ENCODE measurements at regions not wholly inside any gene's neighbourhood (a gene's known extent, or its start where the extent isn't known, plus 50 kb on each side); places are given as distances from the start of the nearest gene placed in this dataset.

DNA sequence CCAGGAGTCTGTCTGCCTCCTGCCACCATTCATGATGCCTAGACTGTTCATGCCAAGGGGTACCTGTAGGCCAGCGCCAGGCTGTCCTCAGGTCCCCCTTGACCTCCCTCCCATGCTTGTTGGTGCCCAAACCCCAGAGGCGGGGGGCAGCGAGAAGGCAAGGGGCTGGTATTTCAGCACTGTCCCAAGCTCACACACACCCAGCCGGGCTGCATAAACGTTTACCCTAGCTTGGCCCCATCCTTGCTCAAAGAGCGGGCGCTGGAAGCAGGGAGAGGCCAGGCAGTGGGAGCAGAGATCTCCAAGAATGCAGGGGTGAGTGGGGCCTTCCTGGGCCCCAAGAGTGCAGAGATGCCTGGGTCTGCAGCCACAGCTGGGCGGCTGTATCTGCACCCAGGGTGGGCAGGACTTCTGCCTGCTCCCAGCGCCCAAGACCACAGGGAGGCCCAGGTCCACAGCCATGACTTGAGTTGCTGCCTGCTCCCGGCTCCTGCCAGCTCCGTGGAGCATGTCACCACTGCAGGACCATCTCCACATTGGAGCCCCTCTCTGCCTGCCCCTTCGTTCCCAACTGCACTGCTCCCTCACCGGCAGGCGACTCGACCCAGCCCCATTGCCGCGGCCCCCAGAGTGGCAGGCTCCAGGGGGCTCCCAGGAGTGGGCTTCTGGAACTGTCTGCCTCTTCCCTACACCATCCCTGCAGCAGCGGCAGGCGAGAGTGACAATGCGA is 616.6 kb downstream of the METTL4 start:
- no peak for DNase-seq (ENCODE audit: low read depth)

DNA sequence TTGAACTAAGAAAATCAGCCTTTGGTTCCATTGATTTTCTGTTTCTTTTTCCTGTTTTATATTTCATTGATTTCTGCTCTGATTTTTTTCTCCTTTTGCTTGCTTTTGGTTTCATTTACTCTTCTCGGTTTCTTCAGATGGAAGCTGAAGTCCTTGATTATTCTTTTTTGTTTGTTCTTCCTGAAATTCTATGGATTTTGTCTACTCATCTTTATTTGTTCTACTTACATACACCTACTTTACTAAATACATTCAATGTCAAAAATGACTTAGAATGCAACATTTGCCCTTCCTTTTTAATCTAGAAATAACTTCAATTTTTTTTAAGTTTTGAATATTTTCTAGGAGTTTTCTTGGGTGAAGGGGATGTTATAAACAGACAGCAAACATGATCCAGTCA is 612.5 kb downstream of the METTL4 start:
- no peak for DNase-seq (ENCODE audit: low read depth)

DNA sequence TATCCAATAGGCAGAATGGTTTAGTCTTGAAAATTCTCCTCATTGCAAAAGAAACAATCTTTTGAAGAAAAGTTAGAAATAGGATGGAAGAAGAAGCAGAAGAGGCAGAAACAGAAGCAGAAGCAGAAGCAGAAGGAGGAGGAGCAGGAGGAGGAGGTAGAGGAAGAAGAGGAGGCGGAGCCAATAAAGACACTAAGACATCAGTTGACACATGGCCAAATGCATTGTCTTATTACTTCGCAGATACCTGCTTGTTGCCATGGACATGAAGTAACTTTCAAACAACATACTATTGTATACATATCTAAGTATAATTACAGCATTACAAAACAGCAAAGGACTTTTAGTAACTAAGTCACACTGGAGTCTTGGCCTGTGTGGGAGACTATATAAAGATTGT is 606.3 kb downstream of the METTL4 start:
- DNase-seq (ENCODE audit: low read depth) = no peak

DNA sequence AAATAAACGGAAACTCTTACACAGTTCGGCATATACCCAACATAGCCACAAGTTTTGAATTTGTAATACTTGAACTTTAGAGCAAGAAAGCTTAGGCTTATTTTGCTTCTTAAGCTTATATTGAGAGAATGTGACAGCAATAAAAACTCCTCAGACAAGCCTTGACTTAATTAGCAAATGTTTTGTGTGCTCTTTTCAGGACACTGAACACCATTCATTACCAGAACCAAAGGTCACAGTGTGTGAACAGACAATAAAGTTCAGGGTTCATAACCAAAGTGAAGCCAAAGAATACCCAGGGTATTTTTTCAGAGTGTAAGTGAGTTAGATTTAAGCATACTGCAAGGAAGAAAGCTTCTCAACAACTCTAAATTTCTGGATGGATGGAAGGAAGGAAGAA is 605.8 kb downstream of the METTL4 start:
- DNase-seq (ENCODE audit: low read depth) = no peak

DNA sequence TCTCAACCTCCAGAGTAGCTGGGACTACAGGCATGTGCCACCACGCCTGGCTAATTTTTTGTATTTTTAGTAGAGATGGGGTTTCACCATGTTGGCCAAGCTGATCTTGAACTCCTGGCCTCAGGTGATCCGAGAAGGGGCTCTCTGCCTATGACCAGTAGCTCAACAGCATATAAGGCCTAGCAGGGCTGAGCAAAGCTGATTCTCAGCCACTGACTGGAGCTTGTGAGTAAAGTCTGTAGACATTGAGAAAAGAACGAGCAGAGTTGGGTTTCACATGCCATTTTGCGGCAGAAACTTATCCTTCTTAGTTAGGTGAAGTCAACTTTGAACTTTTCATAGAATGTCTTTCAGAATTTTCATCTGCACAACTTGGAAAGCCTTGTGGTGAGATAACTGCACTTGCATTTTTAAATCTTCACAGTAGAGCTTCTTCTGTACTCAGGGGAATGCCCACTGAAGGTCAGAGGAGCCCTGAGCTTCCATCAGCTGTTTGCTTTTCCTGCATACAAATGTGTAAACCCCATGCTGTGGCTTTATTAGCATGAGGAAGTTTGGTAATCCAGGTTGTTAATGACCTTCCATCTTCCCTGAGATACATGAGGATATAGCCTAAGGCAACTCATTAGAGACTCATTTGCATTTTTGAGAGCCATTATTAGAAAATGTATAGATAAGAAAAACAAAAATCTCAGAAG is 602.4 kb downstream of the METTL4 start:
- DNase-seq (ENCODE audit: low read depth) = no peak

DNA sequence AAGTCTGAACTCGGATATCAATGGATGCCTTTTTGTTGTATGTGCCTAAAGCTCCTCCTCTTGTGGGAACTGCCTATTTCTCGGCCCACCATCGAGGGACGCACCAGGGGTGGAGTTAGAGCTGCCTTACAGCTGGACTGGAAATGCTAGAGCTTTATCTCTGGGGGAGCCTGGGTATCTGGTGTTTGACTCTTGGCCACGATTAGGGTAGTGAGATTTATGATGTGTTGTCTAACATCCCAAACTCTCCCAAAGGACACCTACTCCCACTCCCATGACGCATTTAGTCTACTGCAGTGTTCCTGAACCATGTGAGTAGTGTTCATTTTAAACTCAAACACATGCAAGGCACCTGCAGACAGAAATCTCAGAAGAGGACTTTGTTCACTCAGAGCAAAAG is 594.8 kb downstream of the METTL4 start:
- DNase-seq (ENCODE audit: low read depth) = no peak

DNA sequence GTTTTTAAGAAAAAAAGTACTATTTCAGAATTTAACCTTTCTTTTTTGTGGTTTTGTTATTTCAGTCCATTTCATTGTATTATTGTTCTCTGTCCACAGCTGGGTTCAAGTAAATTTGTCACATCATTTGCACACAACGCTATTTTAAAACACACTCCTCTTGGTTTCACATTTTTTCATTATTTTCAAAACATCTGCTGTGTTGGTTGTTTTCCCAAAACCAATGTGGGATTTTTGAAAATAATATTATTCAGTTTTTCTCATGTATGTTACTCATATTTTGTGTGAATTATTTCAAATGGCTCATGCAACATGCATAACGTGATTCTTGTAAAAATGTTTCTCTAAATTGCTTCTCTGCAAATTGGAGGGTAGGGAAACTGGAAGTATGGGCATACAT is 589.2 kb downstream of the METTL4 start:
- DNase-seq (ENCODE audit: low read depth) = no peak

DNA sequence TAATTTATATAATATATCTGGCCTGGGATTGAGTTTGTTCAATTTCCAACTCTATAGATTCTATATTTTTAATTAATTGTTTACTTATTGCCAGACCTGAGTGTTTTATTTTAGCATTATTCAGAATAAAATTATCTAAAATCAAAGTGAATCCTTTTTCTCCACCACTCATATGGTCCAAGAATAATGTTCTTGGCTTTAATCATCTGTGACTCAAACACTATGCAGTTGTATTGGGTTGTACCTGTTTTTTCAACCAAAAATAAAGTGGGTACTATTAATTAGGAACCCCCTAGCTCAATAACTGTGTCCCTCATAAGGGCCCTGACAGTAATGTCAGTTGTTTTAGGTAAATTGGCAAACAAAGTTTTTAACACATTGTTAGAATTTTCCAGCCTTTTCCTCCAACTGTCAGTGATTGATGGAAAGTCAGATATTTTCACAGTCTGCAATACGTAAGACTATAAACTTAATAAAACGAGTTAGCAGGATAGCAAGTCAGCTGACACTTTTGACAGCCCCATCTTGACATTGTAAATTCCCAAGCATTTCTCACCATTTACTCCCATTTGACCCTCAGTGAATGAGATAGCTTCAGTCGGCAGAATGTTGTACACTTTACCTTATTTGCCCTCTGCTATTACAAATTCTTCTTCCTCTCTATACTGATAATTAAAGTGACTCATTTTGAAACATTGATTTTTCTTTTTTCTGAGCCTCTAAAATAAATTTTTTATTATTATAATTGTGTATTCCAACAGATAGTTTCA is 587.4 kb downstream of the METTL4 start:
- DNase-seq (ENCODE audit: low read depth) = no peak

DNA sequence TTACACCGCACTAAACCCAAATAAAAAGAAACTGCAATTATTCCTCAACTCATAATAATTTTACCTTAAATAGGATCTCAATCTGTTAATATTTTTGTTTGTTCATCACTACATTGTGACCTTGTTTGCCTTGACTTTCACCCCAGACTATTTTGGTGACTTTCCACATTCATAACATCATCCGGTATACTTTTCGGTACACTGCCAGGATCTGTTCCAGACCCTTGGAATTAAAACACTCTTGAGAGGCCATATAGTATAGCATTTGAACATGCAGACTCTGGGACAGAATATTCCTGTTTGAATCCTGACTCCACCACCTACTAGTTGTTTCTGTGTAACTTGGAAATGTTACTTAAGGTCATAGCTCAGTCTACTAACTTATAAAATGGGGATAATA is 577.4 kb downstream of the METTL4 start:
- no peak for DNase-seq (ENCODE audit: low read depth)

DNA sequence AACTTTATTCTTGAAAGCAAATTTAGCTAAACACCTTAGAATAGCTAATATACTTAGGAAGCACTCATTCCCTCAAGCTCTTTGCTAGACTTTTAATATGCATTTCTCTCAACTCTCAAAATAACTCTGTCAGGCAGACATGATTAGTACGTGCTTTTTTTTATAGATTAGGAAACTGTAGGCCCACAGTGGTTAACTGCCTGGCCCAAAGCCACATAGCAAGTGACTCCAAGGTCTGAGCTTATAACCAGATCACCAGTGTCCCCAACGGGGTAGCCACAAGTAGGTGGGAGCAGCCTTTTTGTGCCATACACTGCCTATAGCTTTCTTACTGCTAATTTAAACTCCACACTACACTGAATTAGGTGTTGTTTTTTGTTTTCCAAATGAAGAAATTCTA is 576.8 kb downstream of the METTL4 start:
- DNase-seq (ENCODE audit: low read depth) = no peak

DNA sequence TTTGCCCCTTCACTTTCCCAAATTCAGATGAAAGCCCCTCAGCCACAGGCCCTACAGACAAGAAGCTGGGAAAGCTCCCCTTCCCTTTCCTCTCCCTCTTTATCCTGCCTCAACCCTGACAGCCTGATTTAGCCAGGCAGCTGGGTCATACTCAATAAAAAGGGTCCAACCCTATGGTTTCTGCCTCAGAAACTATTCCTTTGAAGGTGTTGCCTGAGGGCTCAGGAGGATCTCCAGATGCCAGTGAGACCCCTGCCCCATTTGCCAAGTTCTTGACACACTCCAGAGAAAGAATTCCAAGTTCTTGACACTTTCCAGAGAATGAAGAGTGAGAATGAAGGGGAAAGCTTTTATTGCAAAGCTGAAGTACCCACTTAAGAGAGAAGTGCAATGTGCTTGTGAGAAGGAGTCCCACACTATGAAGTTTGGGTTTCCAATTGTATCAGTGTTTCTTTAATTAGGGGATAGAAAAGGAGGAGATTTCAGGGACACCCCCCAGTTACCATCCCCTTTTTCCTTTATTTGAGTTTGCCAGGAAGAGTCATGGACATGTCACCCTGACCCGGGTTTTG is 576.2 kb downstream of the METTL4 start:
- DNase-seq (ENCODE audit: low read depth) = no peak

DNA sequence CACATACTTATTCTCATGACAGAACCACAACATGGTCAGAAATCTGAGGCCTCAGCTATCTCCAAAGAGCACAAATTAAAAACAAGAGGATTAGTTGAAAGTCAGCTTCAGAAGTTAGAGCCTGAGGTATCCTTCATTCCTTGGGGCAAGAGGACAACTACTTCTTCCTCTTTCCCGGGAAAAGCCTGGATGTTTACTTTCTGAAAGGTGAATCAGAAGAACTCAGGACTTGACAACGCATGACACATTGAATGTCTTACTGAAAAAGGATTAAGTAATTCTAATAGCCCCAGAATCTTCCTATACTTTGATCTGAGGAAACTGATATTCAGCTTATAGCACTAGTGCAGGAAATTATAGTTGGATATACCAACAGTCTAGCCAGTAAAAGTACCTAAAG is 573.2 kb downstream of the METTL4 start:
- DNase-seq (ENCODE audit: low read depth) = no peak

DNA sequence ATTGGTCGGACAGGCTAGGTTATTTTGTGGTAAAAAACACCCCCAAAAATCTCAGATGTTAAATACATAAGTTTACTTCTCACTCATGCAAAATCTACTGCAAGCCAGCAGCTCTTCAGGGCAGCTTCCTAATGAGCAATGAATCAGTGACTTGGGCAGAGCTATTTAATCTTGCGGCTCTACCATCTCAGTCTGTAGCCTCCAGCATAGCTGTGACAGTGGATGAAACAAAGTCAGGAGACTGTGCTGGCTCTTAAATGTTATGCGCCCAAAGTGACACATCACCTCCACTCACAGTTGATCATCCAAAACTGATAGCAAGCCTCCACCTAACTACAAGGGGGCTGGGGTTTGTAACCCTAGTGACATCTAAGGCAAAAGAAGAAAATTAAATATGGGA is 571.9 kb downstream of the METTL4 start:
- no peak for DNase-seq (ENCODE audit: low read depth)

DNA sequence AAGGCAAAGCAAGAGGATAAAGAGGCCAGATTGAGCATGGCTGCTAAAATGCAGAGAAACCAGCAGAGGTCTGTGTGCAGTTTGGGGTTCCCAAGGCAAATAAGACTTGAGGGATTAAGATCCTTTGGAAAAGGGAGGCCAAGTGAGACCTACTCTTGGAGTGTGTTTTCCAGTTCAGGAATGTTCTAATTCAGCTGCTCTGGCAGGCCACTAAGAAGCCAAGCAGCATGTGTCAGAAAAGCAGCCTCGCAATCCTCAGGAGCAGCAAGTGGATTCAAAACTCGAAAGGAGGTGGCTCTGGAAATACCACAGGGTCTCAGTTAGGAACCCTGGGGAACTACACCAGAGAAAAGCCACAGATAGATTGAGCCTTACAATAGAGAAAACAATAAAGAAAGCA is 569.2 kb downstream of the METTL4 start:
- DNase-seq (ENCODE audit: low read depth) = no peak

DNA sequence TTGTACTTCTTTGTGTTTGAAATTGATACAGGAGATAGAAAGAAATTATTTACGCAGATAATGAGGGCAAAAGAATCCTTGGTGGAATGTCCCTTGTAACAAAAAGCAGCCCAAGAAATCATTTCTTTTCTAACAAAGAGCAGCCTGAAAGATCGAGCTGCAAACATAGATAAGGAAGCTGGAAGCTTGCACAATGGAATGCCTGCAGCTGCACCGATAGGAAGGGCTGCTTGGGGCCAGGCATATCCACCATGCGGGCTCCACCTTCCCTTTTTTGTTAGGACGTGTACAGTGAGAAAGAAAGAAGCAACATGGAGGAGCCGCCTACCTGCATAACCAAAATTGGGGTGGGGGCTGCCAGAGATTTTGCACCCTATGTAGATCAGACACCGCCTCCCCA is 568.7 kb downstream of the METTL4 start:
- DNase-seq (ENCODE audit: low read depth) = no peak

DNA sequence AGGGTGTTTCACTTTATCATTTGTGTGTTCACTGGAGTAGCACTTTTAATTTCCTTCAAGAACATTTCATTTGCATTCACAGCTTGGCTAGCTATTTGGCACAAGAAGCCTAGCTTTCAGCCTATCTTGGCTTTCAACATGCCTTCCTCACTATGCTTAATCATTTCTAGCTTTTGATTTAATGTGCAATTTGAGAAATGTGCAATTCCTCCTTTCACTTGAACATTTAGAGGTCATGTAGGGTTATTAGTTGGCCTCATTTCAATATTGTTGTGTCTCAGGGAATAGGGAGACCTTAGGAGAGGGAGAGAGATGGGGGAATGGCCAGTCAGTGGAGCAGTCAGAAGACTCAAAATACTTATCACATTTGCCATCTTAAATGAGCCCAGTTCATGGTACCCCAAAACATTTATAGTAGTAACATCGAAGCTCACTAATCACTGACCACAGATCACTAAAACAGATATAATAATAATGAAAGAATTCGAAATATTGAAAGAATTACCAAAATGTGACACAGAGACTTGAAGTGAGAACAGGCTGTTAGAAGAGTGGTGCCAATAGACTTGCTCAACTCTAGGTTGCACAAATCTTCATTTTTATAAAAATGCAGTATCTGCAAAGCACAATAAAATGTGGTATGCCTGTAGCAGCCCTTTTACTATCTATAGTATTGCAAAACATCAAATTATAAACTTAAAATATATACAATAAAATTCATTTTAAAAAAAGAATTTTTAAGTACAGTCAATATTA is 561.2 kb downstream of the METTL4 start:
- DNase-seq (ENCODE audit: low read depth) = no peak

DNA sequence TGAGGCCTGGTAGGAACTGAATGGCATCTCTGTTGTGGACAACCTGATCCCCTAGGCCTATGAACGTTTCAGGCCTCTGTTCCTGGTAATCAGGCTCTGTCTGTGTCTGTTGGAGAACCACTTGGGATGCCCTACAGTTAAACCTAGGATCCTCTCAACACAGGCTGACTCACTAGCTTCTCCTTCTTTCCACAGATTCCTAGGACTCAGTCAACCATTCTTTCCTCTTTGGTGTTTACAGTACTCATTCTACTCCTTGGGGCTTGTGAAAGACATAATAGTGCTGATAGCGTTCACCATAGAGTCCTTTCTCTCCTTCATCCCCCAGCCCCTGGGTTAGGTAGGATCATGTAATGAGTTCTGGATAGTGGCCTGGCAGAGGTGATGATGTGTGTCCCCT is 544.3 kb downstream of the METTL4 start:
- DNase-seq (ENCODE audit: low read depth) = no peak

DNA sequence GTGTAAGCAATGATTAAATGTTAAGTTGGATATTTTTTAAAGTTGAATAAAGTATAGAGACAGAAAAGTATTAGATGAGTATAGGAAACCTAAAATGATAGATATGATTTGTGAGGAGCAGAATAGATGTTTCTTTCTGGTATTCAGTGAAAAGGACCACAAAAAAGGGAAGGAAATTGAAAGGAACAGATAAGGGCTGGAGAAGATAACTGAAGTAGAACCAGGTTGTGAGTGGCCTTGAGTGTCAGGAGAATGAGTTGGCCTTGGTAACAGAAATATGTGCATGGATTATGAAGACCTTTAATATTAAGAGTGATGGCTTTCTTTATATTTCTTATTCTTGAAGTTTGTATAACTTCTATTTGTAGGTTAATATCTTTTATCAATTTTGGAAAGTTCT is 543.5 kb downstream of the METTL4 start:
- DNase-seq (ENCODE audit: low read depth) = no peak

DNA sequence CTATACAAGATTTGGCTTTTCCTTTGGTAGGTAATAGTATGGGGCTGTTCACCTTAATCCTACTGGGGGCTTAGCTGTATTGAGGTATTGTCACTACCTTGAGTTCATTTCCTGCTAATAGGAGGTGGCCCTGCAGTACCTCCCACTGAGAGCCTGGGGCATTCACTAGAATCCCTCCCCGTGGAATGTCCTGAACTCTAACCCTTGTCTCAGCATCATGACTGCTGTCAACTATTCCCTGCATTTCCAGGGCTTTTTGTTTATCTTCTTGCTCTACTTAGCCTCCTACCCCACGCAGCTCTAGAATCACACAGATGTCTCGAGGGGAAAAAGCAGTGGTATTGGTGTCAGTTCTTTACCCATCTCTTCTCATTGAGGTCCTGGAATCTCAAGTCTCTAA is 542.3 kb downstream of the METTL4 start:
- DNase-seq (ENCODE audit: low read depth) = no peak

DNA sequence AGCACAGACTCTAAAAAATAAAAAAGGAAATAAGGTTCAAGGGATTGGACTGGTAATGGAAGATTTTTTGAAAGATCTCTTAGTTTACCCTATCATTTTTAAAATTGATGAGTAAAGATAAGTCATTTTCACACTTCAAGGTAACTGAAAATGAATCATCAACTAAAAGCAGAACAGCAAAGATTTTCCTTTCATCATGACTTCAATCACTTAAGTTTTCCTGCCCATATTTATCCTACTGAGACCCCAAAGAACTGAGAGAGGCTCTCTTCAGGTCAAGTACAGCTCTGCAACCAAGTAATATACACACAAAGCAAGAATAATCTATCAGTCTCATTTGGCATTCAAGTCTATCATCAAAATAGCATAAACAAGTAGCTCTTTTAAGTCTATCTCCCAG is 540.7 kb downstream of the METTL4 start:
- no peak for DNase-seq (ENCODE audit: low read depth)

DNA sequence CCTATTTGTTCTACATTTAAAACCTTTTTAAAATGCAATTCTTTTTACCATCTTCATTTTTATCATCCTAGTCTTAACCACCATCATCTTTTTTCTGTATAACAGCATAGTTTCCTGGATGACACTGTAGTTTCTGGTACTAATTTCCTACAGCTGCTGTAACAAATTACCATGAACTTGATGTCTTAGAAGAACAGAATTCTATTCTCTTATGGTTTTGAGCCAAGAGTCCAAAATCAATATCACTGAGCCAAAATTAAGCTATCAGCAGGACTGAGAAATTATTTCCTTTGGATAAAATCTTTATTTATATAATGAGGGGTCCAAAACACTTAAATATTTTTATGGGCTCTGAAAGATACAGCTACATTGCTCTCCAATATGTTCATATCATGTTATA is 539.3 kb downstream of the METTL4 start:
- DNase-seq (ENCODE audit: low read depth) = no peak

DNA sequence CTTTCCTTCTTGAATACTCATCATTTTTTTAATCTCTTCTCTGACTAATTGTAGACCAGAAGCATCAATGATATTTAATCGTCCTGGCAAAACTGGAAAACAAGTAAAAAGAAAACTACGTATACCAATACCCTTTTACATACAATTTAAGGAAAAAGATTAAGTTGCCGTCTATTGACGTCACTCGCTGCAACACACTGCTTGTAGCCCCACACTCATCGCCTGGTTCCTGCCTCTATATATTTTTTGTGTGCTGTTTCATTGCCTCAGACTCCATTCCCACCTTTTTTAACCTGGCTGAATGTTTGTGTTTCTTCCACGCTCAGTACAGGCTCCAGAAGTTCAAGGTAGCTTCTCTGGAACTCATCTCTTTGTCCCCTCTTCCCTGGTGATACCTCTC is 536.2 kb downstream of the METTL4 start:
- no peak for DNase-seq (ENCODE audit: low read depth)

All from stromal cell of bone marrow (primary cell).